ENCODE measurements at regions not wholly inside any gene's neighbourhood (a gene's known extent, or its start where the extent isn't known, plus 50 kb on each side); places are given as distances from the start of the nearest gene placed in this dataset.

DNA sequence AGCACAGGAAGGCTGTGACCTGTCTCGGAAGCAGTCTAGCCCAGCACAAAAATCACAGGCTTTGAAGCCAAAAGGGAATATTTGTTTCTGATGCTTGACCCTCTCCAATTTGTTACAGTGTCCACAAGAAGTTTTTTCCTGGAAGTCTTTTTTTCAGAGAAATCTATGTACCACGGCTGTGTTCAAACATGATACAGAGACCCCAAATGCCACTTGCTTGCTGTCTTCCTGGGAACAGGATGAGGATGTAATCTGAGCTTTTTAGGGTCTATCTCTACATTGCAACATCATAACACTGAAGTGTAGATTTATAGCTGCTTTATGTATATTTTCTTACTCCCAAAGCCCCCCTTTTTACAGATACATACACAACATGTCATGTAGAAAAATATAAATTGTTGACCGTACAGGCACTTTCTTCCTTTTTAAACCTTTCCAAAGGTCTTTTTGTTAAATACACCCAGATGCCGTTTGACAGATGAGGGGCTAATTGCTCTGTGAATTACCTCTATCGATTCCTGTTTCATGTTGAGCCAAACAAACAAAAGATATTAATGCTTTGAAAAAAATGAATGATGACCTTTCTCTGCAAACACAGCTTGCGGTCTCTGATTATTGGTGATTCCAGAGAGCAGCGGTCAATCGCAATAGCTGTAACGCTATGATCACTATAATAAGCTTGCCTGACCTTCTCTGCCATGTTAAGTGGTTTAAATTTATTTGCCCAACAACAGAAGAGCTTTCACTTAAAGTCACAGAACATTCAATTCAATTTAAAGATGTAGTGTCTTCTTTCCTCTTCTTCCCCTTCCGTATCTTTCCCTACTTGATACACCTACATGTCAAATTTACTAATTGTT, 875.9 kb upstream of the NR2F2 start:
- no TSS peak for BruUV-seq (replicated peaks)
- ATAC-seq: no peak
- CTCF ChIA-PET (ENCODE audit: low intra/inter-chr PET ratio, low total read pairs): no interaction called here
- no peak for TF ChIP-seq HNF1B (CRISPR knock-in tag; IDR thresholded peaks at IDR 0.05)
- TF ChIP-seq ZNF766 (CRISPR knock-in tag; IDR thresholded peaks at IDR 0.05; ENCODE audit: borderline replicate concordance): no peak
- no peak for TF ChIP-seq ZNF574 (CRISPR knock-in tag; IDR thresholded peaks at IDR 0.05)
- no peak for TF ChIP-seq NCOA2 (CRISPR knock-in tag; IDR thresholded peaks at IDR 0.05)
- TF ChIP-seq, protein P1, sequence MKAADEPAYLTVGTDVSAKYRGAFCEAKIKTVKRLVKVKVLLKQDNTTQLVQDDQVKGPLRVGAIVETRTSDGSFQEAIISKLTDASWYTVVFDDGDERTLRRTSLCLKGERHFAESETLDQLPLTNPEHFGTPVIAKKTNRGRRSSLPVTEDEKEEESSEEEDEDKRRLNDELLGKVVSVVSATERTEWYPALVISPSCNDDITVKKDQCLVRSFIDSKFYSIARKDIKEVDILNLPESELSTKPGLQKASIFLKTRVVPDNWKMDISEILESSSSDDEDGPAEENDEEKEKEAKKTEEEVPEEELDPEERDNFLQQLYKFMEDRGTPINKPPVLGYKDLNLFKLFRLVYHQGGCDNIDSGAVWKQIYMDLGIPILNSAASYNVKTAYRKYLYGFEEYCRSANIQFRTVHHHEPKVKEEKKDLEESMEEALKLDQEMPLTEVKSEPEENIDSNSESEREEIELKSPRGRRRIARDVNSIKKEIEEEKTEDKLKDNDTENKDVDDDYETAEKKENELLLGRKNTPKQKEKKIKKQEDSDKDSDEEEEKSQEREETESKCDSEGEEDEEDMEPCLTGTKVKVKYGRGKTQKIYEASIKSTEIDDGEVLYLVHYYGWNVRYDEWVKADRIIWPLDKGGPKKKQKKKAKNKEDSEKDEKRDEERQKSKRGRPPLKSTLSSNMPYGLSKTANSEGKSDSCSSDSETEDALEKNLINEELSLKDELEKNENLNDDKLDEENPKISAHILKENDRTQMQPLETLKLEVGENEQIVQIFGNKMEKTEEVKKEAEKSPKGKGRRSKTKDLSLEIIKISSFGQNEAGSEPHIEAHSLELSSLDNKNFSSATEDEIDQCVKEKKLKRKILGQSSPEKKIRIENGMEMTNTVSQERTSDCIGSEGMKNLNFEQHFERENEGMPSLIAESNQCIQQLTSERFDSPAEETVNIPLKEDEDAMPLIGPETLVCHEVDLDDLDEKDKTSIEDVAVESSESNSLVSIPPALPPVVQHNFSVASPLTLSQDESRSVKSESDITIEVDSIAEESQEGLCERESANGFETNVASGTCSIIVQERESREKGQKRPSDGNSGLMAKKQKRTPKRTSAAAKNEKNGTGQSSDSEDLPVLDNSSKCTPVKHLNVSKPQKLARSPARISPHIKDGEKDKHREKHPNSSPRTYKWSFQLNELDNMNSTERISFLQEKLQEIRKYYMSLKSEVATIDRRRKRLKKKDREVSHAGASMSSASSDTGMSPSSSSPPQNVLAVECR (CRISPR knock-in tag; IDR thresholded peaks at IDR 0.05; ENCODE audit: borderline replicate concordance): no peak
- TF ChIP-seq TEF (CRISPR knock-in tag; IDR thresholded peaks at IDR 0.05): no peak
- TF ChIP-seq PREB (CRISPR knock-in tag; IDR thresholded peaks at IDR 0.05): no peak
- TF ChIP-seq KLF6 (CRISPR knock-in tag; IDR thresholded peaks at IDR 0.05): no peak
- TF ChIP-seq, protein P2, sequence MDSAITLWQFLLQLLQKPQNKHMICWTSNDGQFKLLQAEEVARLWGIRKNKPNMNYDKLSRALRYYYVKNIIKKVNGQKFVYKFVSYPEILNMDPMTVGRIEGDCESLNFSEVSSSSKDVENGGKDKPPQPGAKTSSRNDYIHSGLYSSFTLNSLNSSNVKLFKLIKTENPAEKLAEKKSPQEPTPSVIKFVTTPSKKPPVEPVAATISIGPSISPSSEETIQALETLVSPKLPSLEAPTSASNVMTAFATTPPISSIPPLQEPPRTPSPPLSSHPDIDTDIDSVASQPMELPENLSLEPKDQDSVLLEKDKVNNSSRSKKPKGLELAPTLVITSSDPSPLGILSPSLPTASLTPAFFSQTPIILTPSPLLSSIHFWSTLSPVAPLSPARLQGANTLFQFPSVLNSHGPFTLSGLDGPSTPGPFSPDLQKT (CRISPR knock-in tag; IDR thresholded peaks at IDR 0.05; ENCODE audit: borderline replicate concordance): no peak
- no peak for TF ChIP-seq AGO2 (optimal IDR thresholded peaks at IDR 0.05; ENCODE audit: low read depth, low read length)
- no peak for TF ChIP-seq ZBTB7B (CRISPR knock-in tag; IDR thresholded peaks at IDR 0.05)

More for the DNA sequence above, 875.9 kb upstream of the NR2F2 start:
- FAIRE-seq (no peak), DNase-seq (ENCODE audit: low spot score) (no peak)
- H3K36me3 ChIP-seq (replicated peaks in 1 of 2; ENCODE audit: control insufficient read depth in 1 of 2, insufficient read depth in 2 of 2, low read length in 2 of 2): no peaks in the 10 kb centered on the region
- no peak overlapping the region for H3K4me3 ChIP-seq (replicated peaks in 1 of 3; ENCODE audit: insufficient read depth in 1 of 3, low read depth in 2 of 3, low read length in 3 of 3)
- no peak overlapping the region for H3K4me2 ChIP-seq (ENCODE audit: low read depth, low read length)
- no peak overlapping the region for H2AFZ ChIP-seq (ENCODE audit: low read length)
- intact Hi-C loops (cut with micrococcal nuclease; ENCODE audit: unreplicated experiment): no loop called here
- in situ Hi-C loops (cut with HindIII; ENCODE audit: extremely low pct_ligation_motif_present, low pct_unique_long_range_greater_than_20kb): no loop called here
- no peaks in the 10 kb centered on the region for H3K4me1 ChIP-seq (ENCODE audit: insufficient read depth, low read length)
- WGBS (ENCODE audit: low lambda C conversion rate): 18% methylated on average over 10 of the region's 10 CpGs
- H3K27me3 ChIP-seq (ENCODE audit: control insufficient read depth in 1 of 2, insufficient read depth in 2 of 2, low read length in 2 of 2): no peaks in the 10 kb centered on the region
- no peak overlapping the region for H3K9ac ChIP-seq (ENCODE audit: insufficient read depth, low read depth, low read length)
- POLR2A ChIA-PET: no interaction called here
- H3K27ac ChIP-seq (ENCODE audit: extremely low read length, insufficient read depth, low read length): no peak overlapping the region
- H4K20me1 ChIP-seq (ENCODE audit: insufficient read depth, low read length): no peaks in the 10 kb centered on the region
- H3K79me2 ChIP-seq (ENCODE audit: insufficient read depth, low read length): no peaks in the 10 kb centered on the region
- H3K9me3 ChIP-seq (ENCODE audit: low read length): peaks cover 89% of the 10 kb centered on the region
